AG10803 (cell line): ENCODE measurements at regions not wholly inside any gene's neighbourhood (a gene's known extent, or its start where the extent isn't known, plus 50 kb on each side); places are given as distances from the start of the nearest gene placed in this dataset.

Experiments
- DNase-seq: peaks from one replicate; pipeline ENCODE4 v3.0.0; 2010; ENCODE audit warnings: low read depth
- H3K4me3 ChIP-seq: 2 replicates; pipeline ENCODE4 v1.5.1; 2011; ENCODE audit warnings: mild to moderate bottlenecking, low read length, control low read depth
- CTCF ChIP-seq: conservative IDR thresholded peaks from 2 replicates; pipeline ENCODE4 v1.5.1; 2011; ENCODE audit warnings: mild to moderate bottlenecking, low read length, control low read depth, inconsistent platforms

DNA sequence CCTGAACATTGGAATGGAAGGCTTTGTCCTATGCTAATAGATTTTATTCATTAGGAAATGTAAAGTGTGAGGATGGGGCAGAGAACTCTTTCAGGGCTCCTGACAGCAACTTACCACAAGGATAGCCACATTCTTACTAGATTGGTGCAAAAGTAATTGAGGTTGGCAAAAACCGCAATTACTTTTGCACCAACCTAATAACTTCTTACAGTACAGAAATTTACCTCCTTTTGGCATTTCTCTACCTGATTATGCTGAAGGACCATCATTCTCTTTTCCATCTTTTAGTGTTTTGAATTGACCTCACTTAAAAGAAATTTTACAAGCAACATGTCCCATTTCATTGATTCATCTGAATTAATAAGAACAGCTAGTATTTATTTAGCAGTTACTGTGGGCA, 109.2 kb upstream of the AP1S2 start:
- no peak for DNase-seq
- no peak overlapping the region for H3K4me3 ChIP-seq
- no peak for TF ChIP-seq CTCF

DNA sequence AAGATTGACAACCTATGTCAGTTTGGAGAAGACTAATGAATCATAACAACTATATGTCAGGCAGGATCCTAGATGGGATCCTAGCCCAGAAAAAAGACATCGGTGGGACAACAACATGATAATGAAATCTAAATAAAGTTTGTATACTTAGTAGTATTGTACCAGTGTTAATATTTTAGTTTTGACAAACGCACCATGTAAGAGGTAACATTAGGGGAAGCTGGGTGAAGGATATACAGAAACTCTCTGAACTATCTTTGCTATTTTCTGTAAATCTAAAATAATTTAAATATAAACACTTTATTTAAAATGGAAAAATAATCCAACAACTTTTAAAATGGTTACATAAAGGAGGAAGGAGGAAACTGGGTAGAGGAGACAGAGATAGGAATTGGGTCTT, 105.6 kb upstream of the AP1S2 start:
- no peak for TF ChIP-seq CTCF
- no peak for DNase-seq
- no peak overlapping the region for H3K4me3 ChIP-seq

- no peak for DNase-seq
- no peak overlapping the region for H3K4me3 ChIP-seq
- no peak for TF ChIP-seq CTCF
Measured at GRCh38 chrX:15956681-15957080, 102.1 kb upstream of the AP1S2 start.

DNA sequence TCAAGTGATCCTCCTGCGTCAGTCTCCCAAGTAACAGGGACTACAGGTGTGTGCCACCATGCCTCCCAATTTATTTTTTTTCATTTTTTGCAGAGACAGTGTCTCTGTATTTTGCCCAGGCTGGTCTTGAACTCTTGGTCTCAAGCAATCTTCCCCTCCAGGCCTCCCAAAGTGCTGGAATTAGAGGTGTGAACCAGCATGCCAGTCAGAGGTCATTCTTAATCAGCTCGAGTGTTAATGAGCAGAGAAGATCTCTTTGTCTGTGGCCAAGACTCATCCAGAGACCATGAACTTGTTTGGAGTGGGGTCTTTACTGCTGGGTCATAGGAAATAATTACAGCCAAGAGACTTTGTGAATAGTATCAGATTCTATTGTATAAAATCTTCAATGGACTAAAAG, 99.2 kb upstream of the AP1S2 start:
- no peak for DNase-seq
- no peak overlapping the region for H3K4me3 ChIP-seq
- TF ChIP-seq CTCF = no peak

- TF ChIP-seq CTCF = no peak
- no peak overlapping the region for H3K4me3 ChIP-seq
- no peak for DNase-seq
Measured at GRCh38 chrX:15952212-15952611, 97.6 kb upstream of the AP1S2 start.

DNA sequence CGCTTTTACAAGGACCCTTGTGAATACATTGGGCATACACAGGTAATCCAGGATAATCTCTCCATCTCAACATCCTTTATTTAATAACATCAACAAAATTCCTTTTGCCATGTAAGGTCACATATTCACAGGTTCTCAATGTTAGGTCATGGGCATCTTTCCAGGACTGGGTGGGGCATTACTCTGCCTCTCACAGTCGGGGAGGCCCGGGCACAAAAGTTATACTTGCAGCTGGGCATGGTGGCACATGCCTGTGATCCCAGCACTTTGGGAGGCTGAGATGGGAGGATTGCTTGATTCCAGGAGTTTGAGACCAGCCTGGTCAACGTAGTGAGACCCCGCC, 93.7 kb upstream of the AP1S2 start:
- no peak overlapping the region for H3K4me3 ChIP-seq
- DNase-seq = no peak
- TF ChIP-seq CTCF = no peak

DNA sequence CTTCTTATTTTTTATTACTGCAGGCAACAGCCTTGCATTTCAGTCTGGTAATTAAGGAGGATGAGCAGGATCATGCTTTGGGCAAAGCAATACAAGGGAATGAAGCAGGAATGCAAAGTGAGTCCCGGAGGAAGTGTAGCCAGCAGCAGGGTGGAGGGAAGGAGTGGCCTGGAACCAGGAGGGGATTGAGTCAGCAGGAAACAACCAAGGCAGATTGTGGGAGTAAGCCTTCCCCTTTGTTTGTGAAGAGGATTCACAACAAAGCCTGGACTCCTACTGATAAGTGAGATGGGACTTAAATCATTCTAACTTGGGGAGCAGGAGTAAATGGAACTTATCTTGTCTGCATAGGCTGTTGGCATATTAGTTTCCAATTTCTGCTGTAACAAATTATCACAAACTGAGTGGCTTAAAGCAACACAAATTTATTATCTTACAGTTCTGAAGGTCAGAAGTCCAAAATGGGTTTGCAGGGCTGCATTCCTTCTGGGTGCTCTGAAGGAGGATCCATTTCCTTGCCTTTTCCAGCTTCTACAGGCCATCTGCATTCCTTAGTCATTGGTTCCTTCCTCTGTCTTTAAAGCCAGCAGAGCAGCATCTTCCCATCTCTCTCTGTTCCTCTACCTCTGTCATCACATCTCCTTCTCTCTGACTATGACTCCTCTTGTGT, 93.2 kb upstream of the AP1S2 start:
- TF ChIP-seq CTCF = no peak
- peak; percentile 69 for DNase-seq
- no peak overlapping the region; the same call in 1 of the 2 replicates for H3K4me3 ChIP-seq
